Prostate gland (tissue), 1 donor: ENCODE measurements at regions not wholly inside any gene's neighbourhood (a gene's known extent, or its start where the extent isn't known, plus 50 kb on each side); places are given as distances from the start of the nearest gene placed in this dataset.

Source experiments
- POLR2A ChIP-seq: fragments of 450-650 bp; IDR thresholded peaks from one replicate; pipeline ENCODE4 v1.6.1; 2016; ENCODE audit warnings: antibody characterized with exemption, mild to moderate bottlenecking
- POLR2AphosphoS5 ChIP-seq: sonication (generic); formaldehyde crosslinking; IDR thresholded peaks from one replicate; pipeline ENCODE4 v1.6.1; 2017; ENCODE audit warnings: antibody characterized with exemption

DNA sequence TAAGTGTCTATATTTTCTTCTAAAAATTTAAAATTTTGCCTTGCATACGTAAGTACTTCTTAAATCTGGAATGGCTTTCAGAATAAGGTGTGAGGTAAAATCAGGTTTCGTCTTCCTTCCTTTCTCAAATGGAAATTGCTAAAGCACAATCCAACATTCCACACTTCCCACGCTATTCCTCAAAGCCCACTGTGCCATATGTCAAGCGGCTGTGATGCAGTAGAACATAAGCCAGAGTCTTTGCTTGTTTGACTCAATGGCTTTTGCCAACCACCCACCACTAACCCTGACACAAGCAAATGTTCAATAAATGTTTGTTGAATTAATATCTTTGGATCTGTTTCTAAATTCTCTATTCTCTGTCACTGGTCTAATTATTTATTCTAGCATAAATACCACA, 1199.7 kb upstream of the TENM3 start:
- no peak for TF ChIP-seq POLR2AphosphoS5
- TF ChIP-seq POLR2A, result no peak
